ENCODE measurements at regions not wholly inside any gene's neighbourhood (a gene's known extent, or its start where the extent isn't known, plus 50 kb on each side); places are given as distances from the start of the nearest gene placed in this dataset.

GRCh38 chr18:38706373-38706772 lies 1140.8 kb upstream of the CELF4 start:
- no peaks in the 10 kb centered on the region for H3K27me3 ChIP-seq (ENCODE audit: control insufficient read depth in 2 of 2, insufficient read depth in 2 of 2, low read length in 2 of 2)
- H3K4me2 ChIP-seq (ENCODE audit: insufficient read depth, low read length) = no peak overlapping the region
- dilution Hi-C loops (cut with MboI; ENCODE audit: extremely low pct_ligation_motif_present, low sequenced_read_pairs) (no loop called here), intact Hi-C loops (cut with micrococcal nuclease) (no loop called here)
- no peak overlapping the region for H3K27ac ChIP-seq (ENCODE audit: insufficient read depth, low read depth, low read length)
- DNase-seq (ENCODE audit: low read depth, low spot score) (no peak), FAIRE-seq (no peak)
- no peaks in the 10 kb centered on the region for H3K36me3 ChIP-seq (ENCODE audit: control insufficient read depth in 2 of 2, extremely low read depth in 1 of 2, insufficient read depth in 2 of 2, low read length in 2 of 2)
- no TSS peak for BruUV-seq (replicated peaks)
- ChIA-PET CTCF (no interaction called here), POLR2A (no interaction called here)
- no peaks in the 10 kb centered on the region for H3K9me3 ChIP-seq (replicated peaks; ENCODE audit: control insufficient read depth, insufficient read depth, low read length)
- no peaks in the 10 kb centered on the region for H3K9me1 ChIP-seq (replicated peaks; ENCODE audit: control insufficient read depth, extremely low read depth, insufficient read depth, low read length)
- no peak for TF ChIP-seq MYC (IDR thresholded peaks at IDR 0.05; ENCODE audit: low read depth, low read length)
- no peak for TF ChIP-seq POLR2A (IDR thresholded peaks at IDR 0.05; ENCODE audit: low read depth, low read length)
- no peak for TF ChIP-seq FOS (IDR thresholded peaks at IDR 0.05; ENCODE audit: borderline replicate concordance, insufficient read depth, low read length)
- H2AFZ ChIP-seq (ENCODE audit: low read depth, low read length) = no peak overlapping the region
- no peaks in the 10 kb centered on the region for H4K20me1 ChIP-seq (replicated peaks; ENCODE audit: control insufficient read depth, extremely low read depth, insufficient read depth, low read length)
- no peak overlapping the region for H3K9ac ChIP-seq (replicated peaks; ENCODE audit: extremely low read depth, insufficient read depth, low read length)
- no peak overlapping the region for H3K4me3 ChIP-seq (replicated peaks in 1 of 3; ENCODE audit: insufficient read depth in 1 of 3, low read depth in 1 of 3, low read length in 3 of 3)
- H3K4me1 ChIP-seq (ENCODE audit: control insufficient read depth, extremely low read depth, insufficient read depth, low read length) = no peaks in the 10 kb centered on the region
- H3K79me2 ChIP-seq (ENCODE audit: control insufficient read depth, insufficient read depth, low read length) = no peaks in the 10 kb centered on the region

- no peak overlapping the region for H3K9ac ChIP-seq (replicated peaks; ENCODE audit: extremely low read depth, insufficient read depth, low read length)
- intact Hi-C loops (cut with micrococcal nuclease) (no loop called here), dilution Hi-C loops (cut with MboI; ENCODE audit: extremely low pct_ligation_motif_present, low sequenced_read_pairs) (no loop called here)
- H3K79me2 ChIP-seq (ENCODE audit: control insufficient read depth, insufficient read depth, low read length) = no peaks in the 10 kb centered on the region
- FAIRE-seq = no peak
- H3K9me1 ChIP-seq (replicated peaks; ENCODE audit: control insufficient read depth, extremely low read depth, insufficient read depth, low read length) = no peaks in the 10 kb centered on the region
- no TSS peak for BruUV-seq (replicated peaks)
- CTCF ChIA-PET = no interaction called here
- DNase-seq (ENCODE audit: low read depth, low spot score) = no peak
- no peak for TF ChIP-seq GATA2 (IDR thresholded peaks at IDR 0.05; ENCODE audit: insufficient read depth, insufficient read length, low read depth, low read length)
- no peak for TF ChIP-seq CTCF (IDR thresholded peaks at IDR 0.05; ENCODE audit: extremely low read depth in 1 of 2, insufficient read depth in 1 of 2, low read depth in 1 of 2, low read length in 2 of 2)
- TF ChIP-seq FOS (IDR thresholded peaks at IDR 0.05; ENCODE audit: borderline replicate concordance, insufficient read depth, low read length) = no peak
- no peak for TF ChIP-seq JUN (IDR thresholded peaks at IDR 0.05; ENCODE audit: borderline replicate concordance, insufficient read depth, insufficient read length, low read depth)
- TF ChIP-seq MAX (IDR thresholded peaks at IDR 0.05; ENCODE audit: insufficient read depth, insufficient read length) = no peak
- TF ChIP-seq MYC (IDR thresholded peaks at IDR 0.05; ENCODE audit: low read depth, low read length) = no peak
- TF ChIP-seq POLR2AphosphoS5 (IDR thresholded peaks at IDR 0.05; ENCODE audit: insufficient read depth, low read depth, low read length) = no peak
- no peak for TF ChIP-seq EZH2 (IDR thresholded peaks at IDR 0.05; ENCODE audit: borderline replicate concordance, low read depth, low read length, severe bottlenecking)
- TF ChIP-seq POLR2A (IDR thresholded peaks at IDR 0.05; ENCODE audit: low read depth, low read length) = no peak
- no peaks in the 10 kb centered on the region for H3K4me1 ChIP-seq (ENCODE audit: control insufficient read depth, extremely low read depth, insufficient read depth, low read length)
- no peak overlapping the region for H3K4me3 ChIP-seq (replicated peaks in 1 of 3; ENCODE audit: insufficient read depth in 1 of 3, low read depth in 1 of 3, low read length in 3 of 3)
- H4K20me1 ChIP-seq (replicated peaks; ENCODE audit: control insufficient read depth, extremely low read depth, insufficient read depth, low read length) = no peaks in the 10 kb centered on the region
- no peaks in the 10 kb centered on the region for H3K9me3 ChIP-seq (replicated peaks; ENCODE audit: control insufficient read depth, insufficient read depth, low read length)
- no peaks in the 10 kb centered on the region for H3K27me3 ChIP-seq (ENCODE audit: control insufficient read depth in 2 of 2, insufficient read depth in 2 of 2, low read length in 2 of 2)
- H2AFZ ChIP-seq (ENCODE audit: low read depth, low read length) = no peak overlapping the region
- no peak overlapping the region for H3K27ac ChIP-seq (ENCODE audit: insufficient read depth, low read depth, low read length)
- POLR2A ChIA-PET = no interaction called here
- no peak overlapping the region for H3K4me2 ChIP-seq (ENCODE audit: insufficient read depth, low read length)
- H3K36me3 ChIP-seq (ENCODE audit: control insufficient read depth in 2 of 2, extremely low read depth in 1 of 2, insufficient read depth in 2 of 2, low read length in 2 of 2) = no peaks in the 10 kb centered on the region
Observed at GRCh38 chr18:38698088-38698487, 1132.5 kb upstream of the CELF4 start.

All from endothelial cell of umbilical vein (primary cell).